CD4-positive, alpha-beta T cell (primary cell): ENCODE measurements at regions not wholly inside any gene's neighbourhood (a gene's known extent, or its start where the extent isn't known, plus 50 kb on each side); places are given as distances from the start of the nearest gene placed in this dataset.

Experiments
- ATAC-seq: fragments of 200-7000 bp; cut with Tn5 transposase; one replicate; pipeline ENCODE4 v1.10.0; 2022; ENCODE audit warnings: mild to moderate bottlenecking; ENCODE audit not compliant: poor library complexity
- CTCF ChIA-PET: fragments of 350-600 bp; sonication (Branson Sonifier 250); formaldehyde crosslinking; loops from one replicate; lab custom pipeline; 2021; ENCODE audit warnings: antibody characterized with exemption, inconsistent platforms; lab: Charles Lee
- POLR2A ChIA-PET: fragments of 350-600 bp; sonication (Branson Sonifier 250); formaldehyde crosslinking; loops from one replicate; lab custom pipeline; 2021; ENCODE audit warnings: antibody characterized with exemption, inconsistent platforms; lab: Charles Lee
- DNase-seq, 14 experiments: peaks; one replicate each; pipeline ENCODE4 v3.0.0-alpha.2; 2013 to 2020; ENCODE audit warnings: mixed read lengths in 2 of 14
- H3K27ac ChIP-seq, 2 donors: one replicate each; pipeline versions ENCODE4 v1.5.1 to v1.7.0; 2013; ENCODE audit warnings: low read length in 2 of 2, low read depth in 1 of 2, mild to moderate bottlenecking in 1 of 2
- H3K27me3 ChIP-seq, 2 experiments: 1 replicate in 1 of 2; 2 replicates in 1 of 2; pipeline versions ENCODE4 v1.6.1 to v1.7.0; 2013; ENCODE audit warnings: low read length in 2 of 2, control low read depth in 1 of 2, mild to moderate bottlenecking in 1 of 2, moderate library complexity in 1 of 2; ENCODE audit not compliant: insufficient read depth in 2 of 2, control insufficient read depth in 1 of 2
- H3K36me3 ChIP-seq: one replicate; pipeline ENCODE4 v1.6.1; 2013; ENCODE audit warnings: low read length, control low read depth; ENCODE audit not compliant: insufficient read depth
- H3K4me1 ChIP-seq: one replicate; pipeline ENCODE4 v1.6.1; 2013; ENCODE audit warnings: low read length, control low read depth; ENCODE audit not compliant: insufficient read depth
- H3K4me3 ChIP-seq: one replicate; pipeline ENCODE4 v1.5.1; 2013; ENCODE audit warnings: mild to moderate bottlenecking, low read length, moderate library complexity
- H3K9me3 ChIP-seq, 2 experiments: 1 replicate in 1 of 2; 2 replicates in 1 of 2; pipeline versions ENCODE4 v1.6.1 to v1.7.0; 2013; ENCODE audit warnings: low read length in 2 of 2, mild to moderate bottlenecking in 2 of 2, control low read depth in 1 of 2, moderate library complexity in 1 of 2; ENCODE audit not compliant: control insufficient read depth in 1 of 2, insufficient read depth in 1 of 2
- H3K27ac Mint-ChIP-seq: one replicate; pipeline ENCODE4 v1.8.0; 2020; ENCODE audit warnings: mixed read lengths
- H3K27me3 Mint-ChIP-seq: one replicate; pipeline ENCODE4 v1.8.0; 2021; ENCODE audit warnings: mixed read lengths
- H3K36me3 Mint-ChIP-seq: one replicate; pipeline ENCODE4 v1.8.0; 2021; ENCODE audit warnings: low read depth, mixed read lengths
- H3K4me1 Mint-ChIP-seq: one replicate; pipeline ENCODE4 v1.8.0; 2021; ENCODE audit warnings: low read depth, mixed read lengths
- H3K4me3 Mint-ChIP-seq: one replicate; pipeline ENCODE4 v1.8.0; 2020; ENCODE audit warnings: mild to moderate bottlenecking, mixed read lengths
- H3K9me3 Mint-ChIP-seq: one replicate; pipeline ENCODE4 v1.8.0; 2020; ENCODE audit warnings: mixed read lengths
- intact Hi-C, 2 experiments: fragments of 100-400 bp; cut with DNase I in 1 of 2; cut with micrococcal nuclease in 1 of 2; formaldehyde crosslinking; loops; one replicate each; pipeline versions ENCODE4 v1.15.1 to v1.9.0; 2023 to 2025; cut with DNase I, micrococcal nuclease
- TF ChIP-seq, protein P1 (sequence below): fragments of 200-600 bp; IDR thresholded peaks from one replicate; pipeline ENCODE4 v1.8.0; 2022; ENCODE audit warnings: antibody characterized with exemption, mild to moderate bottlenecking

DNA sequence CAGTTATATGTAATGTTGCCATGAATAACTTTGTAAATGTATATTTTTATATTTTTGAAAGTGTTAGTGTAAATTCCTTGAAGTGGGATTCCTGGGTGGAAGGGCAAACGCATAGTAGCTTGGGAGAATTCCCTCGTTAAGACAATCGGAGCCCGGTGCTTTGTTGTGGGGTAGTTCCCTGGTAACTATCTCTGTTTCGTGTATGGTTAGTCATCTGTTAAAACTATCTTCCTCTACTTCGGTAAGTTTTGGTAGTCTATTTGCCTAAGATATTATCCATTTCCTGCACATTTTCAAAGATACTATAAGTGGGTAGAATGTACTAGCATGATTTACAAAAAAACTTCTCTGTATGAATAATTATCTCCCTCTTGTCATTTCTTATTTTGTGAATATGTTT lies 113.8 kb upstream of the NRXN1 start:
- Histone ChIP-seq H3K36me3 (no peaks in the 10 kb centered on the region), H3K27me3 (no peaks in the 10 kb centered on the region), H3K27ac (no peak overlapping the region), H3K4me1 (no peaks in the 10 kb centered on the region), H3K4me3 (no peak overlapping the region), H3K9me3 (no peaks in the 10 kb centered on the region)
- H3K4me1 Mint-ChIP-seq: no peaks in the 10 kb centered on the region
- H3K4me3 Mint-ChIP-seq: no peak overlapping the region
- intact Hi-C loops: no loop called here
- peaks cover 7% of the 10 kb centered on the region for H3K9me3 Mint-ChIP-seq
- no peaks in the 10 kb centered on the region for H3K27me3 Mint-ChIP-seq
- ATAC-seq: no peak
- POLR2A ChIA-PET: no interaction called here
- CTCF ChIA-PET: no interaction called here
- no peaks in the 10 kb centered on the region for H3K36me3 Mint-ChIP-seq
- TF ChIP-seq, protein P1, sequence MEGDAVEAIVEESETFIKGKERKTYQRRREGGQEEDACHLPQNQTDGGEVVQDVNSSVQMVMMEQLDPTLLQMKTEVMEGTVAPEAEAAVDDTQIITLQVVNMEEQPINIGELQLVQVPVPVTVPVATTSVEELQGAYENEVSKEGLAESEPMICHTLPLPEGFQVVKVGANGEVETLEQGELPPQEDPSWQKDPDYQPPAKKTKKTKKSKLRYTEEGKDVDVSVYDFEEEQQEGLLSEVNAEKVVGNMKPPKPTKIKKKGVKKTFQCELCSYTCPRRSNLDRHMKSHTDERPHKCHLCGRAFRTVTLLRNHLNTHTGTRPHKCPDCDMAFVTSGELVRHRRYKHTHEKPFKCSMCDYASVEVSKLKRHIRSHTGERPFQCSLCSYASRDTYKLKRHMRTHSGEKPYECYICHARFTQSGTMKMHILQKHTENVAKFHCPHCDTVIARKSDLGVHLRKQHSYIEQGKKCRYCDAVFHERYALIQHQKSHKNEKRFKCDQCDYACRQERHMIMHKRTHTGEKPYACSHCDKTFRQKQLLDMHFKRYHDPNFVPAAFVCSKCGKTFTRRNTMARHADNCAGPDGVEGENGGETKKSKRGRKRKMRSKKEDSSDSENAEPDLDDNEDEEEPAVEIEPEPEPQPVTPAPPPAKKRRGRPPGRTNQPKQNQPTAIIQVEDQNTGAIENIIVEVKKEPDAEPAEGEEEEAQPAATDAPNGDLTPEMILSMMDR: no peak
- no peak overlapping the region for H3K27ac Mint-ChIP-seq
- no peak for DNase-seq

DNA sequence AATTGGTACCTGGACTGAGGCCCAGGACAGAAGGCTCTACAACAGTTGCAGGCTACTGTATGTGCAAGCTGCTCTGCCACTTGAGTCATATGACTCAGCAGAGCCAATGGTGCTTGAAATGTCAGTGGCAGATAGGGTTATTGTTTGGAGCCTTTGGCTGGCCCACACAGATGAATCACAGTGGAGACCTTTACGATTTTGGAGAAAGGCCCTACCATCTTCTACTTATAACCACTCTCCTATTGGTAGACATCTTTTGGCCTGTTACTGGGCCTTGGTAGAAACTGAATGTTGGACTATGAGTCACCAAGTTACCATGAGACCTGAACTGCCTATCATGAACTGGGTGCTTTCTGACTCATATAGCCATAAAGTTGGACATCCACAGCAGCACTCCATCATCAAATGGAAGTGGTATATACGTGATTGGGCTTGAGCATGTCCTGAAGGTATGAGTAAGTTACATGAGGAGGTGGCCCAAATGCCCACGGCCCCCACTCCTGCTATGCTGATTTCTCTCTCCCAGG lies 88.9 kb upstream of the NRXN1 start:
- POLR2A ChIA-PET: no interaction called here
- DNase-seq (no peak), ATAC-seq (no peak)
- H3K27me3 ChIP-seq: no peaks in the 10 kb centered on the region
- H3K4me1 ChIP-seq: no peaks in the 10 kb centered on the region
- no peak overlapping the region for H3K4me3 Mint-ChIP-seq
- H3K27me3 Mint-ChIP-seq: no peaks in the 10 kb centered on the region
- no peaks in the 10 kb centered on the region for H3K36me3 ChIP-seq
- no peaks in the 10 kb centered on the region for H3K4me1 Mint-ChIP-seq
- H3K9me3 ChIP-seq: no peaks in the 10 kb centered on the region
- TF ChIP-seq, protein P1: no peak
- intact Hi-C loops: no loop called here
- CTCF ChIA-PET: no interaction called here
- no peaks in the 10 kb centered on the region for H3K36me3 Mint-ChIP-seq
- no peak overlapping the region for H3K27ac Mint-ChIP-seq
- H3K9me3 Mint-ChIP-seq: peaks cover 7% of the 10 kb centered on the region
- no peak overlapping the region for H3K27ac ChIP-seq
- no peak overlapping the region for H3K4me3 ChIP-seq

DNA sequence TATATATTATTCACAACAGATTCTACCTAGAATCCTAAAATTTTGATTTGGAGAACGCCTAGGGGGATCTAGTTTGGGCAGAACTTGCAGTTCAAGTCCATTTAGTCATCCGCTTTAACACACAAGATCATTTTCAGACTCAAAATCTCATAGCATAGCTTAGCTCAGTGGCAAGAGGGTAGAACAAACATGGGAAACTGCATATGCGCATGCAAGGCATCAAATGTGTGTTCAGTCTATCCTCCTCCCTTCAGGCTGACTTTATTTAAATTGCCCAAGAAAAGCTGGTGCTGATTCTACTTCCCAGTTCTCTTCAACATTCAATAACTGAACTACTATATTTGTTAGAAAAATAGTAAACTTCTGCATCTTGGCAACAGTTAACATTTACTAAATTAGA lies 79.6 kb upstream of the NRXN1 start:
- no peak overlapping the region for H3K4me3 Mint-ChIP-seq
- no peak overlapping the region for H3K27ac Mint-ChIP-seq
- TF ChIP-seq, protein P1: no peak
- no peaks in the 10 kb centered on the region for H3K36me3 ChIP-seq
- no peaks in the 10 kb centered on the region for H3K27me3 Mint-ChIP-seq
- no peak for ATAC-seq
- H3K9me3 ChIP-seq: no peaks in the 10 kb centered on the region
- no peaks in the 10 kb centered on the region for H3K4me1 Mint-ChIP-seq
- intact Hi-C loops: no loop called here
- no peaks in the 10 kb centered on the region for H3K4me1 ChIP-seq
- H3K27ac ChIP-seq: no peak overlapping the region
- CTCF ChIA-PET: no interaction called here
- H3K27me3 ChIP-seq: no peaks in the 10 kb centered on the region
- peaks cover 4% of the 10 kb centered on the region for H3K9me3 Mint-ChIP-seq
- POLR2A ChIA-PET: no interaction called here
- DNase-seq: no peak
- no peak overlapping the region for H3K4me3 ChIP-seq
- H3K36me3 Mint-ChIP-seq: no peaks in the 10 kb centered on the region
